ENCODE measurements at regions not wholly inside any gene's neighbourhood (a gene's known extent, or its start where the extent isn't known, plus 50 kb on each side); places are given as distances from the start of the nearest gene placed in this dataset.

- TF ChIP-seq REST (IDR thresholded peaks at IDR 0.05; ENCODE audit: insufficient read depth in 1 of 2, low read depth in 2 of 2, low read length in 2 of 2) (no peak), TAF1 (IDR thresholded peaks at IDR 0.05; ENCODE audit: borderline replicate concordance, insufficient read depth, low read length) (no peak)
These were observed 302.3 kb downstream of the UACA start for GRCh38 chr15:70461017-70461416.
